ENCODE measurements at regions not wholly inside any gene's neighbourhood (a gene's known extent, or its start where the extent isn't known, plus 50 kb on each side); places are given as distances from the start of the nearest gene placed in this dataset.
"Not testable (repeated sequence)": the region's sequence is repeated elsewhere in the genome, so short reads cannot be mapped to it uniquely, and the experiment has no call there.

DNA sequence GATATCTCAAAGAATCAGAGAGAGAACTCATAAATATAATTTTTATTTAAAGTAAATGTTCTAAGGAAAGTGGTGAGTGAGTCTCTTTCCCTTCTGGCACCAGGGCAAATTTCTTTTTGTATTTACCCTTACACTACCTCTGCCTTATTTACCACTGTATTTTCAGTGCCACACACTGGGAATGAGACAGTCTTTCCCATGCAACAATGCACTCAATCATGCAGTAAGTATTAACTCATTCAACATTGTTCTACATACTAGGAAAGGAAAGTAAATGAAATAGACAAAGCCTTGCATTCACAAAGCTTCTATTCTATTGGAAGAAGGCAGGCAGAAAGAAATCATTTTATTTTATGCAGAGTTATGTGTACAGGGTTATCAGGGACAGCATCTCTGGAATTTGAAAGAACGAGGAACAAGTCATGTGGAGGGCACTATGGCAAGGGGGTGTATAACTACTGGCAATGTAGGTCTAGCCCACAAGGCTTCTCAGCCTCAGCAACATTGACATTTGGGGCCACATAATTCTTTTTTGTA lies 129.8 kb upstream of the PRDX6 start:
- H3K4me3 ChIP-seq (ENCODE audit: low read depth, low read length) = no peak overlapping the region
- H3K4me1 ChIP-seq (ENCODE audit: control insufficient read depth, insufficient read depth, low read length) = no peaks in the 10 kb centered on the region
- H3K27ac ChIP-seq (ENCODE audit: low read depth, low read length) = no peak overlapping the region
- no peaks in the 10 kb centered on the region for H3K36me3 ChIP-seq (ENCODE audit: control insufficient read depth, insufficient read depth, low read length)
- no peaks in the 10 kb centered on the region for H3K27me3 ChIP-seq (ENCODE audit: control insufficient read depth, insufficient read depth, low read length)
- no peak overlapping the region for H3K9ac ChIP-seq (ENCODE audit: low read depth, low read length)
- H3K9me3 ChIP-seq (ENCODE audit: control insufficient read depth, insufficient read depth, low read length) = peaks cover 8% of the 10 kb centered on the region; the same call in 1 of the 2 replicates

DNA sequence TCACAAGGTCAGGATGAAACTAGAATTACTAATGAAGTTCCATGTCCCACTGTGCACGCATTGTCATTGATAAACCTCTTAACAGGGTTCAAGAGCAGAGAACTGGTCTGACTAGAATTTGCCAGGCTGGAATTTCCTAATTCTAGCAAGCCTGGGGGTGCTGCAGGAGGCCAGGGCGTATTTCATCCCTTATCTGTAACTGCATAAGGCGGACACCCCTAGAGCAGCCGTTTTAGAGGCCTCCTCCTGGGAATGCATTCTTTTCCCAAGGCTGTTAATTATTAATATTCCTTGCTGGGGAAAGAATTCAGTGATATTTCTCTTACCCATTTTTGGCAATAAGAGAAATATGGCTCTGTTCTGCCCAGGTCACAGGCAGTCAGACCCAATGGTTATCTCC lies 124.5 kb upstream of the PRDX6 start:
- H3K4me3 ChIP-seq (ENCODE audit: low read depth, low read length); H3K27ac ChIP-seq (ENCODE audit: low read depth, low read length); H3K4me1 ChIP-seq (ENCODE audit: control insufficient read depth, insufficient read depth, low read length); H3K27me3 ChIP-seq (ENCODE audit: control insufficient read depth, insufficient read depth, low read length); H3K9ac ChIP-seq (ENCODE audit: low read depth, low read length); H3K36me3 ChIP-seq (ENCODE audit: control insufficient read depth, insufficient read depth, low read length): not testable (repeated sequence)
- peaks cover 20% of the 10 kb centered on the region for H3K9me3 ChIP-seq (ENCODE audit: control insufficient read depth, insufficient read depth, low read length)

DNA sequence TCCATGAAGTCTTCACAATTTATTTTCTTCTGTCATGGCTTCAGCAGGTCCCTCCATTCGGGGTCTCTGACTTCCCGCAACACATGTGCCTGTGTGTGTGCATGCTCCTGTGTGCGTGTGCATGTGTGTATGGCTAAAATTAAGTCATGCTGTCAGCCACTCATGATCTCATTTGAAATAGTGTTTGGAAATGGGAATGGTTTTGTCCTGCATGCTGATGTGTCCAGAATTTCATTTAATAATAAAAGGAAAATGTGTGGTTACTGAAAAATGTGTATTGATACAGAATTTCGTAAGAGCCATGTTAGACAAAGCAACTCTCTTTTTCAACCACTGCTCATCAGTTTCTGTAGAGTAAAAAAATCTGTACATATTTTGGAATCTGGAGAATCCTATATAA lies 123.8 kb upstream of the PRDX6 start:
- no peak overlapping the region for H3K9ac ChIP-seq (ENCODE audit: low read depth, low read length)
- H3K4me3 ChIP-seq (ENCODE audit: low read depth, low read length) = no peak overlapping the region
- H3K27me3 ChIP-seq (ENCODE audit: control insufficient read depth, insufficient read depth, low read length) = no peaks in the 10 kb centered on the region
- H3K9me3 ChIP-seq (ENCODE audit: control insufficient read depth, insufficient read depth, low read length) = peaks cover 20% of the 10 kb centered on the region
- H3K27ac ChIP-seq (ENCODE audit: low read depth, low read length) = no peak overlapping the region
- no peaks in the 10 kb centered on the region for H3K36me3 ChIP-seq (ENCODE audit: control insufficient read depth, insufficient read depth, low read length)
- H3K4me1 ChIP-seq (ENCODE audit: control insufficient read depth, insufficient read depth, low read length) = no peaks in the 10 kb centered on the region

DNA sequence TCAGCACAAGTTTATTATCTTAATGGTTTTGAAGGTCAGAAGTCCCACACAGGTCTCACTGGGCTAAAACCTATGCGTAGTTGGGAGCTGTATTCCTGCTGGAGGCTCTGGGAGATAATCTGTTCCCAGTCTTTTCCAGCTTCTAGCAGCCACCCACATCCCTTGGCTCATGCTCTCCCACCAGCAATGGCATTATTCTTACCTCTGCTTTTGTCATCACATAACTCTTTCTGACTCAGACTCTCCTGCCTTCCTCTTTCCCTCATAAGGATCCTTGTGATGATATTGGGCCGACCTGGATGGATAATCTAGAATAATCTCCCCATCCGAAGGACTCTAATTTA lies 122.2 kb upstream of the PRDX6 start:
- Histone ChIP-seq H3K36me3 (ENCODE audit: control insufficient read depth, insufficient read depth, low read length) (no peaks in the 10 kb centered on the region), H3K4me3 (ENCODE audit: low read depth, low read length) (no peak overlapping the region), H3K9me3 (ENCODE audit: control insufficient read depth, insufficient read depth, low read length) (peaks cover 20% of the 10 kb centered on the region), H3K4me1 (ENCODE audit: control insufficient read depth, insufficient read depth, low read length) (no peaks in the 10 kb centered on the region), H3K27ac (ENCODE audit: low read depth, low read length) (no peak overlapping the region), H3K27me3 (ENCODE audit: control insufficient read depth, insufficient read depth, low read length) (no peaks in the 10 kb centered on the region), H3K9ac (ENCODE audit: low read depth, low read length) (no peak overlapping the region)

DNA sequence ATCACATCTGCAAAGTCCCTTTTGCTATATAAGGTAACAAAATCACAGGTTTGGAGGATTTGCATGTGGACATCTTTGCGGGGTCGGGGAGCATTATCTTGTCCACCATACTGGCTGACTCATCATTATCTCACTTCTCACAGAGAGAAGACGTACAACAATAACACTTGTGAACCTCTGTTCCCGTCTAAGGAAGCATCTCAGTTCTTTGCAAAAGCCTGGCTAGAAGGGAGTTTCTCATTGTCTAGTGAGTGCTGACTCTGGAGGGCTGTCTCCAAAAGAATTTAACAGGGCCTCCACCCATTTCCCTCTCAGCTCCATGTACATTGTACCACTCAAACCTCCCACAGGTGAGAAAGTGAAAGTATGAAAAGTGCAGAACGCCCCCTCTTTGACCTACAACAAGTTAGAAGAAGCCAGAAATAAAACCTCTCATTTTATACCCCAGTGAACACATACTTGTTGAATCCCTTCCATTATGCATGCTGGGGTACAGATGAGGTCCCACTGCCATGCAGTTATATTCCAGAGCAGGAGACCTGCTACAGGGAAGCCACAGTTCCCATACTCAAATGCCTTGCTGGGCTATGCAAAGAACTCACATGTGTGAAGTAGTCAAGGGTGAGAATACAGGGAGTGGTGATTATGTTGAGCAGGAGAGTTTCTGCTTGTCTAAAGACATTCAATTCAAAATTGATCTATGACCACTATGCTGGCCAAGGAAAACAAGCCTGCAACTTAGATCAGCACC lies 121.7 kb upstream of the PRDX6 start:
- peaks cover 20% of the 10 kb centered on the region for H3K9me3 ChIP-seq (ENCODE audit: control insufficient read depth, insufficient read depth, low read length)
- no peaks in the 10 kb centered on the region for H3K36me3 ChIP-seq (ENCODE audit: control insufficient read depth, insufficient read depth, low read length)
- H3K4me1 ChIP-seq (ENCODE audit: control insufficient read depth, insufficient read depth, low read length) = no peaks in the 10 kb centered on the region
- H3K27ac ChIP-seq (ENCODE audit: low read depth, low read length) = no peak overlapping the region
- H3K4me3 ChIP-seq (ENCODE audit: low read depth, low read length) = no peak overlapping the region
- no peaks in the 10 kb centered on the region for H3K27me3 ChIP-seq (ENCODE audit: control insufficient read depth, insufficient read depth, low read length)
- H3K9ac ChIP-seq (ENCODE audit: low read depth, low read length) = no peak overlapping the region

DNA sequence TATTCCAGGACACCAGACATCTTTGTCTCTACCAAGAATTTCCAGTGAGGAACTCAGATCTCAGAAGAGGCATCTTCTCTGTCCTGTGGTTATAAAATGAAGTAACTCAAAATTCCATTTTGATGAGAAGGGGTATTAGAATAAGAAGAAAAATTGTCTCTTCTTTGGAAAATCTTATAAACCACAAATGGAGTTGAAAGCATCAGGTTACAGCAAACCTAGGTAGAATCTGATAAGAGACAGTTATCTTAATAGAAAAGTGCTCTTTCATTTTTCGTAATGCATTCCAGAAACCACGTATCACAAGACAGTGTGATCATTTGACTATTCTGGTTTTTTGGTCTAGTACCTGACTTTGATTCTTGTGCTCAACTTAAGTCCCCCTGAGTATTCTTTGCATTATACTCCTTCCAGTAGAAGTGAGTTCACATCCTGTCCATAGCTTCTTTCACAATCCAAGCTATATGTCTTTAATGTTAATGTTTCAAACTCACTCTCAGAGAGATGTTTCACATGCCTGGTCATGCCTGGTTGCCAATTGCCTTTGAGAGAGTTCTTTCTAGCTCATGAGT lies 120.9 kb upstream of the PRDX6 start:
- no peaks in the 10 kb centered on the region for H3K36me3 ChIP-seq (ENCODE audit: control insufficient read depth, insufficient read depth, low read length)
- no peak overlapping the region for H3K4me3 ChIP-seq (ENCODE audit: low read depth, low read length)
- no peaks in the 10 kb centered on the region for H3K27me3 ChIP-seq (ENCODE audit: control insufficient read depth, insufficient read depth, low read length)
- no peaks in the 10 kb centered on the region for H3K4me1 ChIP-seq (ENCODE audit: control insufficient read depth, insufficient read depth, low read length)
- H3K9ac ChIP-seq (ENCODE audit: low read depth, low read length) = no peak overlapping the region
- H3K9me3 ChIP-seq (ENCODE audit: control insufficient read depth, insufficient read depth, low read length) = peaks cover 20% of the 10 kb centered on the region
- H3K27ac ChIP-seq (ENCODE audit: low read depth, low read length) = no peak overlapping the region

DNA sequence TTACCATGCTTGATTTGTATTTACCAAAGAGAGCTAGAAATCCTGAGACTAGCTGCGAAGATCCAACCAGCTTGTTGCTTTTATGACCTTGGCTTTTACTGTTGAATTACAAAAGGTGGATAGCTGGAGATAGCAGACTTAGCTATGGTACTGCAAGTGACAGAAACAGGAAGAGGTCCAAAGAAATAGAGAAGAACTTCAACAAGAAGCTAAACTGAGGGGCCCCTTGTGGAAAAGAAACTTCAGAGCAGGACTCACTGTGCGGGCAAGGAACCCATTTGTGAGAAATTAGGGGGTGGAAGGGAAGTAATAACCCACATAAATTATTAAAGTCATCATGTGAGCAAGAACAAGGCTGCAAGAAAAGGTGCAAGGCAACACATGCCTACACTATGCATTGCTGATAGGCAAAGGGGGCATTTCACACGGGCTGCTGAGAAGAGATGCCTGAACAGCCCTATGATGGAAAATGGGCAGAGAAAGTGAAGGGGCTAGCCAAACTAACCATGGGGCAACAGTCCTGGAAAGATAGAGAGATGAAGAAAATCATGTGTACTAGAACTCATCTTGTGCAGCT lies 116.6 kb upstream of the PRDX6 start:
- Histone ChIP-seq H3K9me3 (ENCODE audit: control insufficient read depth, insufficient read depth, low read length) (no peaks in the 10 kb centered on the region), H3K4me3 (ENCODE audit: low read depth, low read length) (no peak overlapping the region), H3K27ac (ENCODE audit: low read depth, low read length) (no peak overlapping the region), H3K36me3 (ENCODE audit: control insufficient read depth, insufficient read depth, low read length) (no peaks in the 10 kb centered on the region), H3K9ac (ENCODE audit: low read depth, low read length) (no peak overlapping the region), H3K27me3 (ENCODE audit: control insufficient read depth, insufficient read depth, low read length) (no peaks in the 10 kb centered on the region), H3K4me1 (ENCODE audit: control insufficient read depth, insufficient read depth, low read length) (no peaks in the 10 kb centered on the region)

DNA sequence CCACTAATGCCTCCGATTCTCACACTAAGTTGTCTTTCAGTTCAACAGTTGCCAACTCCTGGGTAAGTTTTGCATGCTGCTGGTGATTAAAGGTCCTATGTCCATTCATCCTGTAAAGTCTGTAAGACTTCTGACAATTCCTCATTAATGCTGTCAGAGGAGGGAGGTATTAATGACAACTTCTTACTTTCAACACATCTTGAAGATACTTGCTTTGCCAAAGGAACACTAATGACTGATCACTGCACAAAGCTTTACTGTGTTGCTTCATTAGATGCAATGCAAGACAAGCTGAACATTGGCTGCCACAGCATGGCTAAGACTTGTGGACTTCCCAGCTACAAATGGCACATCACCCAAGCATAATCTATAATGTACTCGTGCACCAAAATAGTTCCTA lies 114.6 kb upstream of the PRDX6 start:
- no peaks in the 10 kb centered on the region for H3K27me3 ChIP-seq (ENCODE audit: control insufficient read depth, insufficient read depth, low read length)

DNA sequence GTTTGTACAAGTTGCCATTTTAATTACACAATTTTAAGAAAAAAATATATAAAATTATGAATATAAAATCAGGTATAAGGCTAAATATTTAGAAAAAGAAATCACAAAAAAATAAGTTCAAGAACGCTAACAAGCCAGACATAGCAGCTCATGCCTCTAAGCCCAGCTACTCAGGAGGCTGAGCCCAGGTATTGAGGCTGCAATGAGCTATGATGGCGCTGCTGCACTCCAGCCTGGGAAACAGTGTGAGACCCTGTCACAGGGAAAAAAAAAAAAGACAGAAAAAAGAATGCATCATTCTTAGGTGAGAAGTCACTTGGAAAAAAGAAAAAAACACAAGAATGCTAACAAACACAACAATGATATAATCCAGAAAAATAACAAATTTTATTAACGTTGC lies 112.3 kb upstream of the PRDX6 start:
- H3K36me3 ChIP-seq (ENCODE audit: control insufficient read depth, insufficient read depth, low read length) = no peaks in the 10 kb centered on the region
- H3K9me3 ChIP-seq (ENCODE audit: control insufficient read depth, insufficient read depth, low read length) = no peaks in the 10 kb centered on the region
- H3K27ac ChIP-seq (ENCODE audit: low read depth, low read length) = no peak overlapping the region
- H3K9ac ChIP-seq (ENCODE audit: low read depth, low read length) = no peak overlapping the region
- H3K4me1 ChIP-seq (ENCODE audit: control insufficient read depth, insufficient read depth, low read length) = no peaks in the 10 kb centered on the region
- no peak overlapping the region for H3K4me3 ChIP-seq (ENCODE audit: low read depth, low read length)
- no peaks in the 10 kb centered on the region for H3K27me3 ChIP-seq (ENCODE audit: control insufficient read depth, insufficient read depth, low read length)

More for the DNA sequence above, 114.6 kb upstream of the PRDX6 start:
- no peak overlapping the region for H3K4me3 ChIP-seq (ENCODE audit: low read depth, low read length)
- H3K36me3 ChIP-seq (ENCODE audit: control insufficient read depth, insufficient read depth, low read length) = no peaks in the 10 kb centered on the region
- no peaks in the 10 kb centered on the region for H3K9me3 ChIP-seq (ENCODE audit: control insufficient read depth, insufficient read depth, low read length)
- H3K27ac ChIP-seq (ENCODE audit: low read depth, low read length) = no peak overlapping the region
- no peak overlapping the region for H3K9ac ChIP-seq (ENCODE audit: low read depth, low read length)
- H3K4me1 ChIP-seq (ENCODE audit: control insufficient read depth, insufficient read depth, low read length) = no peaks in the 10 kb centered on the region

DNA sequence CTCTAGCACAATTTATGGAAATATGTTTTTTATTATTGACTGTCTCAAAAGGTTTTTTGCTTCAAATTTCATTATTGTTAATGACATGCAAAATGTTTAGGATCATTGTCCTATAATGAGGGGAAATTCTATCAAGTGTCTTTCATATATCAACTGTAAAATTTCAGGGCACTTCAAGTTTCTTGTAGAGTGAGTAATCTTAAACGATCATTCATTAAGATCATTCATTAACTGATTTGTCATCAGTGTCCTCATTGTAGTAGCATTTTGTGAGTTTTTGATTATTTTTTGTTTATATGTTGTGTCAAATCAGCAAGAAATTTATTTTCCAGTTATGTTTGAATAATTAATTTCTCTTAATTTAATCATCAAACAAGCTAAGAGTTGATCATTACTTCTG lies 111.8 kb upstream of the PRDX6 start:
- H3K27me3 ChIP-seq (ENCODE audit: control insufficient read depth, insufficient read depth, low read length) = no peaks in the 10 kb centered on the region
- H3K4me1 ChIP-seq (ENCODE audit: control insufficient read depth, insufficient read depth, low read length) = no peaks in the 10 kb centered on the region
- H3K36me3 ChIP-seq (ENCODE audit: control insufficient read depth, insufficient read depth, low read length) = no peaks in the 10 kb centered on the region
- no peaks in the 10 kb centered on the region for H3K9me3 ChIP-seq (ENCODE audit: control insufficient read depth, insufficient read depth, low read length)
- H3K27ac ChIP-seq (ENCODE audit: low read depth, low read length) = no peak overlapping the region
- H3K4me3 ChIP-seq (ENCODE audit: low read depth, low read length) = no peak overlapping the region
- no peak overlapping the region for H3K9ac ChIP-seq (ENCODE audit: low read depth, low read length)

DNA sequence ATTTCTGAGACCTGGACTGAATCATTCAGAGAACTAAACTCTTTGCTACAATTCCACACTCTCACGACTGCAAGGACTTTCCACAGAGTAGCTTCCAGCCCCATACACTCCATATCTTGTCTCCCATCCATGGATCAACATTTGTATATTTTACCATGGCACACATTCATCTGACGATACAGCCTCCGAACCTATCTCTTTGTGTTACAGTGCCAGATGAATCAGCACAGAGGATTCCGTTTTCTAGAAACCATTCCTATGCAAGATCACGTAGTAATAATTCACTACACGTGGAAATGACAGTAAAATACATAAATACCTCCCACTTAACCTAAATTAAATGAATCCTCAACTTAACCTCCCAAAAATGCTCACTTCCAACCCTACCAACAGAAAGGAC lies 110.0 kb upstream of the PRDX6 start:
- Histone ChIP-seq H3K27me3 (ENCODE audit: control insufficient read depth, insufficient read depth, low read length) (no peaks in the 10 kb centered on the region), H3K4me3 (ENCODE audit: low read depth, low read length) (no peak overlapping the region), H3K36me3 (ENCODE audit: control insufficient read depth, insufficient read depth, low read length) (no peaks in the 10 kb centered on the region), H3K9ac (ENCODE audit: low read depth, low read length) (no peak overlapping the region), H3K4me1 (ENCODE audit: control insufficient read depth, insufficient read depth, low read length) (no peaks in the 10 kb centered on the region), H3K27ac (ENCODE audit: low read depth, low read length) (no peak overlapping the region), H3K9me3 (ENCODE audit: control insufficient read depth, insufficient read depth, low read length) (no peaks in the 10 kb centered on the region)
